C4-2B (cell line): ENCODE measurements at regions not wholly inside any gene's neighbourhood (a gene's known extent, or its start where the extent isn't known, plus 50 kb on each side); places are given as distances from the start of the nearest gene placed in this dataset.

Experiments used
- H3K27ac ChIP-seq: fragments of 450-650 bp; 2 replicates; pipeline ENCODE4 v1.5.1; 2017
- CTCF ChIP-seq: fragments of 450-650 bp; conservative IDR thresholded peaks from 2 replicates; pipeline ENCODE4 v1.5.1; 2017; ENCODE audit warnings: mild to moderate bottlenecking
- ZFX ChIP-seq: fragments of 450-650 bp; IDR thresholded peaks from 2 replicates; pipeline ENCODE4 v1.6.1; 2017

DNA sequence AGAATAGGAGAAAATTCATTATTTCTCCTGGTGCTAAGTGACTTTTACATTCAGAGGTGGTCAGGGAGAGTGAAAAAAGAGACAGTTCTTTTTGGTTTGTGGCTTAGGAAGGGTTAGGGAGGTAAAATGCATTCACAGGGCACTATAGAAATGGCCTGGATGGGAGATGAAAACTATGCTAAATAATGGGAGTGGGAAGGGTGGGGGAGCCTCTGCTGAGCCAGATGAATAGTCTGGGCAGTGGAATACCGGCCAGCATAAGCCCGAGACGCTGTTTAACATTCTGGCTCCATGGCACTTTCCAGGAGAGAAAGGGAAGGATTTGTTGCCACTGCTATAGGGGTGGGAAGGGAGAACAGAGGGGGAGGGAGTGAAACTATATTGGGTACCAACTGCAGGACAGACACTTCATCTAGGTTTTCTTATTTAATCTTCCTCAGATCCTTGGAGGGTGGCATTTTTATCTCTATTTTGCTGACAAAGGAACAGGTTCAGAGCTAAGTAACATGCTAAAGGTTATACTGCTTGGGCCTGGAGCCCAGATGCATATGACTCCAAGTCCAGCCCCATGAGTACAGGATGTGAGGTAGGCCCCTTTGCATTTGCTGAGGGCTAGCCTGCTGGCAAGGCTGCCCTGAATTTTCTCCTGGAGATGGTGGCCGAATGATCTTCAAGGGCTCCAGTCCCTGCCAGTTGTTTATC, 372.4 kb downstream of the CCSER2 start:
- TF ChIP-seq ZFX: no peak
- TF ChIP-seq CTCF: no peak
- H3K27ac ChIP-seq: no peak overlapping the region

DNA sequence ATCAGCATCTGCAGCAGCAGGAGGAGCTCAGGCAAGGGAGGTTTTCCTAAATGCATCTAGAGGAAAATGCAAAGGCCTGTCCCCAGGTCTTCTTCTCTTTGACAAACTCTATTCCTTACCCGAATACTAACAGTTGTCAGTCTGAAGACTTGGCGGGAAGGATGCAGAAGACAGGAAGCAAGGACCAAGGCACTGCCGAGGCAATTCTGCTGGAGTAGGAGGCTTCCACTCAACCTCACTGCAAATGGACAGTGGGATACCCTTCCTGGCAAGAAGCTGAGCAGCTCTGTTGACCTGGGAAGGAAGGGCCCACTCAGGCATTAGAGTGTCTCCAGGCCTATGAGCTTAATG, 373.0 kb downstream of the CCSER2 start:
- TF ChIP-seq ZFX (no peak), CTCF (no peak)
- H3K27ac ChIP-seq: no peak overlapping the region

- no peak overlapping the region for H3K27ac ChIP-seq
- no peak for TF ChIP-seq CTCF
- no peak for TF ChIP-seq ZFX
These were observed 375.7 kb downstream of the CCSER2 start for GRCh38 chr10:84704101-84704500.

DNA sequence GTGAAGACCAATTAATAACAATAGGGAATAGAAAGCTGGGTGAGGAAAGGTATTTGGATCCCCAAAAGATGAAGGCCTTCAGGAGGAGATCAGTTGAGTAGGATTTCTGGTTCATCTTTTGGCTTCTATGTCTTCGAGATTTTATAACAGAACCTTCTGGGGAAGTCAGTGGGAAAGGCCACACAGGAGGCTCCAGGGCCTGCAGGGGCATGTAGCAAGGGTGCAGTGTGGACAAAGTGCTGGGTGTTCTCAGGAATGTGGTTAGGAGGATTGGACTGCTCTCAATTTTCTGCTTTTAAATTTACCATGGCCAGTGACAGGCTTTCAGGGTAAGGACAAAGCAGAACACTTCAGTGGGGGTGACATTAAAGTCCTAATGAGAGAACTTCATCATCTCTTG, 378.0 kb downstream of the CCSER2 start:
- no peak overlapping the region for H3K27ac ChIP-seq
- TF ChIP-seq ZFX (no peak), CTCF (no peak)

GRCh38 chr10:84706875-84707274, 378.5 kb downstream of the CCSER2 start:
- H3K27ac ChIP-seq: no peak overlapping the region
- TF ChIP-seq ZFX (no peak), CTCF (no peak)

DNA sequence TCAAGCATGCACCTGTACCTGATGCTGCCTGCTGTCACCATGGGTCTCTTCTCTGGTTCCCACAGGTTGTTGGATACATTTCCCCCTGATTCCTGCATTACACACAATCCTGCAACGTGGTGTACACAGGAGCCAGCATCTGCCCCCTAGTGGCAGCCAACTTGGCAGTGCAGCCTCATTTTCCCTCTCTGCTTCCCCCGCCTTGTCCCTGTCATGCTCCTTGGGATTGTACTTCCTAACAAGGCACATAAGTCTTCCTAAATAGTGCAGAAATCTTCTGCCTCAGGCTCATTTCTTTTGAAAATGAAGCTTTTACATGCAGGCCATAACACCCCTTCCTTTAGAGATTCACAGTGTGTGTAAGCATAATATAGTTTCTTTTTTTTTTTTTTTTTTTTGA, 387.5 kb downstream of the CCSER2 start:
- no peak for TF ChIP-seq ZFX
- peak; percentile 70 for TF ChIP-seq CTCF
- no peak overlapping the region for H3K27ac ChIP-seq

DNA sequence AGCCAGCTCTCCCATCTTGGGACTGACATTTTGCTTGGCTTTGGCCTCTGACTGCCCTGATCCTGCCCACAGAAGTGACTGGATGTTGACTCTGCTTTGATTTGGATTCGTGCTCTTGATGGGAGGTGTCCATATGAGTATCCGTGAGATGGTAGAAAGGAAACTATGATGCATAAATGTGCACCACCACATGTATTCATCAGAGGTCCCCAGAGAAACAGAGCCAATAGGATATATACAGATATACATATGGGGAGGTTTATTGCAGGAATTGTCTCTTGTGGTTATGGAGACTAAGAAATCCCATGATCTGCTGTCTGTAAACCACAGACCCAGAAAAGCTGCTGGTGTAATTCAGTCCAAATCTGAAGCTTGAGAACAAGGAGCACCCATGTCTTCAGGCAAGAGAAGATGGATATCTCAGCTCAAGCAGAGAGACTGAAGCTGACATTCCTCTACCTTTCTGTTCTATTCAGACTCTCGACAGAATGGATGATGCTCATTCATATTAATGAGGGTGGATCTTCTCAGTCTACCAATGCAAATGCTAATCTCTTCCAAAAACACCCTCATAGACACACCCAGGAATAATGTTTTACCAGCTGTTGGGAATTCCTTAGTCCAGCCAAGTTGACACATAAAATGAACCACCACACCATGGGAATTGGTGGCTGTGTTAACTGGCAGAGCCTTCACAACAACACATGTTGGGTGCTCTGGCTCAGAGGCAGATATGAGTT, 390.7 kb downstream of the CCSER2 start:
- no peak overlapping the region for H3K27ac ChIP-seq
- TF ChIP-seq CTCF (no peak), ZFX (no peak)
